HG03378 (cell line): ENCODE measurements at regions not wholly inside any gene's neighbourhood (a gene's known extent, or its start where the extent isn't known, plus 50 kb on each side); places are given as distances from the start of the nearest gene placed in this dataset.

ENCODE experiments used
- ATAC-seq: cut with Tn5 transposase; IDR thresholded peaks from one replicate; pipeline ENCODE4 v1.9.1; 2021; ENCODE audit warnings: mild to moderate bottlenecking, moderate library complexity; ENCODE audit not compliant: unreplicated experiment

- no peak for ATAC-seq
These were observed 809.3 kb downstream of the UQCRFS1 start for GRCh38 chr19:28403690-28404089.

GRCh38 chr19:28402701-28403290 is 810.2 kb downstream of the UQCRFS1 start:
- ATAC-seq, result no peak

GRCh38 chr19:28401739-28402424 is 811.1 kb downstream of the UQCRFS1 start:
- ATAC-seq, result no peak

- no peak for ATAC-seq
These were observed 811.8 kb downstream of the UQCRFS1 start for GRCh38 chr19:28400953-28401671.

GRCh38 chr19:28399187-28399586 is 813.8 kb downstream of the UQCRFS1 start:
- no peak for ATAC-seq

GRCh38 chr19:28397800-28398199 is 815.2 kb downstream of the UQCRFS1 start:
- ATAC-seq, result no peak

- ATAC-seq, result no peak
These were observed 815.6 kb downstream of the UQCRFS1 start for GRCh38 chr19:28397306-28397705.

- no peak for ATAC-seq
These were observed 816.6 kb downstream of the UQCRFS1 start for GRCh38 chr19:28396287-28396831.

GRCh38 chr19:28394725-28395124 is 818.2 kb downstream of the UQCRFS1 start:
- no peak for ATAC-seq

GRCh38 chr19:28393574-28394336 is 819.2 kb downstream of the UQCRFS1 start:
- ATAC-seq, result no peak

- no peak for ATAC-seq
These were observed 824.0 kb downstream of the UQCRFS1 start for GRCh38 chr19:28388988-28389387.

- no peak for ATAC-seq
These were observed 825.4 kb downstream of the UQCRFS1 start for GRCh38 chr19:28387507-28387906.

GRCh38 chr19:28386470-28386869 is 826.5 kb downstream of the UQCRFS1 start:
- ATAC-seq, result no peak

- ATAC-seq, result no peak
These were observed 826.9 kb downstream of the UQCRFS1 start for GRCh38 chr19:28386066-28386465.

- ATAC-seq, result no peak
These were observed 835.9 kb downstream of the UQCRFS1 start for GRCh38 chr19:28377077-28377476.

- no peak for ATAC-seq
These were observed 838.0 kb downstream of the UQCRFS1 start for GRCh38 chr19:28374971-28375370.

- ATAC-seq, result no peak
These were observed 840.2 kb downstream of the UQCRFS1 start for GRCh38 chr19:28372576-28373247.

GRCh38 chr19:28367146-28367545 is 845.8 kb downstream of the UQCRFS1 start:
- ATAC-seq, result no peak

GRCh38 chr19:28363254-28363653 is 849.7 kb downstream of the UQCRFS1 start:
- no peak for ATAC-seq
